ENCODE measurements at regions not wholly inside any gene's neighbourhood (a gene's known extent, or its start where the extent isn't known, plus 50 kb on each side); places are given as distances from the start of the nearest gene placed in this dataset.

- TF ChIP-seq CTCF (IDR thresholded peaks at IDR 0.05; ENCODE audit: unreplicated experiment): no peak
- H3K36me3 Mint-ChIP-seq (ENCODE audit: insufficient read depth, unreplicated experiment): peaks cover 6% of the 10 kb centered on the region
Observed at GRCh38 chr19:30923621-30924020, 425.6 kb downstream of the TSHZ3 start.

GRCh38 chr19:30923096-30923495 is 426.1 kb downstream of the TSHZ3 start:
- peaks cover 44% of the 10 kb centered on the region for H3K9me3 Mint-ChIP-seq (ENCODE audit: unreplicated experiment)
- no peaks in the 10 kb centered on the region for H3K27me3 Mint-ChIP-seq (ENCODE audit: insufficient read depth, unreplicated experiment)
- ChIA-PET CTCF (no interaction called here), POLR2A (no interaction called here)
- no peak for TF ChIP-seq CTCF (IDR thresholded peaks at IDR 0.05; ENCODE audit: unreplicated experiment)
- DNase-seq (ENCODE audit: unreplicated experiment): no peak
- no peak overlapping the region for H3K27ac Mint-ChIP-seq (ENCODE audit: low read depth, unreplicated experiment)
- no peaks in the 10 kb centered on the region for H3K4me1 Mint-ChIP-seq (ENCODE audit: insufficient read depth, unreplicated experiment)
- H3K4me3 Mint-ChIP-seq (ENCODE audit: unreplicated experiment): no peak overlapping the region
- peaks cover 6% of the 10 kb centered on the region for H3K36me3 Mint-ChIP-seq (ENCODE audit: insufficient read depth, unreplicated experiment)
- intact Hi-C loops (cut with micrococcal nuclease): no loop called here
- no TSS peak for BruUV-seq (replicated peaks)

More at GRCh38 chr19:30923621-30924020, 425.6 kb downstream of the TSHZ3 start:
- Mint-ChIP-seq H3K9me3 (ENCODE audit: unreplicated experiment) (peaks cover 38% of the 10 kb centered on the region), H3K27ac (ENCODE audit: low read depth, unreplicated experiment) (no peak overlapping the region), H3K27me3 (ENCODE audit: insufficient read depth, unreplicated experiment) (no peaks in the 10 kb centered on the region), H3K4me1 (ENCODE audit: insufficient read depth, unreplicated experiment) (no peaks in the 10 kb centered on the region), H3K4me3 (ENCODE audit: unreplicated experiment) (no peak overlapping the region)
- BruUV-seq (replicated peaks): no TSS peak
- intact Hi-C loops (cut with micrococcal nuclease): no loop called here
- CTCF ChIA-PET: no interaction called here
- POLR2A ChIA-PET: no interaction called here
- no peak for DNase-seq (ENCODE audit: unreplicated experiment)

GRCh38 chr19:30920222-30920621 is 429.0 kb downstream of the TSHZ3 start:
- intact Hi-C loops (cut with micrococcal nuclease): no loop called here
- no peak for TF ChIP-seq CTCF (IDR thresholded peaks at IDR 0.05; ENCODE audit: unreplicated experiment)
- Mint-ChIP-seq H3K4me1 (ENCODE audit: insufficient read depth, unreplicated experiment) (no peaks in the 10 kb centered on the region), H3K4me3 (ENCODE audit: unreplicated experiment) (no peak overlapping the region), H3K27ac (ENCODE audit: low read depth, unreplicated experiment) (no peak overlapping the region), H3K36me3 (ENCODE audit: insufficient read depth, unreplicated experiment) (peaks cover 6% of the 10 kb centered on the region), H3K9me3 (ENCODE audit: unreplicated experiment) (peaks cover 29% of the 10 kb centered on the region), H3K27me3 (ENCODE audit: insufficient read depth, unreplicated experiment) (no peaks in the 10 kb centered on the region)
- DNase-seq (ENCODE audit: unreplicated experiment): no peak
- POLR2A ChIA-PET: no interaction called here
- CTCF ChIA-PET: no interaction called here
- BruUV-seq (replicated peaks): no TSS peak

- CTCF ChIA-PET: no interaction called here
- H3K9me3 Mint-ChIP-seq (ENCODE audit: unreplicated experiment): peaks cover 29% of the 10 kb centered on the region
- no peaks in the 10 kb centered on the region for H3K27me3 Mint-ChIP-seq (ENCODE audit: insufficient read depth, unreplicated experiment)
- H3K27ac Mint-ChIP-seq (ENCODE audit: low read depth, unreplicated experiment): no peak overlapping the region
- BruUV-seq (replicated peaks): no TSS peak
- intact Hi-C loops (cut with micrococcal nuclease): no loop called here
- no peak overlapping the region for H3K4me3 Mint-ChIP-seq (ENCODE audit: unreplicated experiment)
- no peak for DNase-seq (ENCODE audit: unreplicated experiment)
- POLR2A ChIA-PET: no interaction called here
- H3K36me3 Mint-ChIP-seq (ENCODE audit: insufficient read depth, unreplicated experiment): peaks cover 6% of the 10 kb centered on the region
- no peaks in the 10 kb centered on the region for H3K4me1 Mint-ChIP-seq (ENCODE audit: insufficient read depth, unreplicated experiment)
- TF ChIP-seq CTCF (IDR thresholded peaks at IDR 0.05; ENCODE audit: unreplicated experiment): no peak
Observed at GRCh38 chr19:30919737-30920136, 429.5 kb downstream of the TSHZ3 start.
